Fibroblast of gingiva (primary cell): ENCODE measurements at regions not wholly inside any gene's neighbourhood (a gene's known extent, or its start where the extent isn't known, plus 50 kb on each side); places are given as distances from the start of the nearest gene placed in this dataset.
"Not testable (repeated sequence)": the region's sequence is repeated elsewhere in the genome, so short reads cannot be mapped to it uniquely, and the experiment has no call there.

Experiments
- DNase-seq: peaks from one replicate; pipeline ENCODE4 v3.0.0-alpha.2; 2011; ENCODE audit warnings: low read depth

DNA sequence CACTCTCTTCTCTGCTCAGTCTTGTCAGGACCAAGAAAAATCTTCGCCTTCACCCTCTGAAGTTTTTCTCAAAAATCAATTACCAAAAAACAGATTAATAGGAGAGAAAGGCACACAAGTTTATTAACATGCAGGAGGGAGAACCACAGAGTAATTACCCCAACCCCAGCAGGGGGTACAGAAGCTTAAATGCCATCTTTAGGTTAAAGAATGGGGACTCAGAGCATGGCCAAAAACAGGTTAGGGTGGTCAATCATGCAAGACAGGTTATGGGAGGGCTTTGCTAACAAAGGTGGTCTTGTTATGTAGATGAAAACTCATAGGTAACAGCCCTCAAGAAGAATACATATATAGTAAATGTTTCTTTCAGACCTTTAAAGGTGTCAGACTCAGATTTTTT, 100.5 kb upstream of the BTN3A2 start:
- no peak for DNase-seq

GRCh38 chr6:26267083-26267589, 97.9 kb upstream of the BTN3A2 start:
- DNase-seq = no peak

DNA sequence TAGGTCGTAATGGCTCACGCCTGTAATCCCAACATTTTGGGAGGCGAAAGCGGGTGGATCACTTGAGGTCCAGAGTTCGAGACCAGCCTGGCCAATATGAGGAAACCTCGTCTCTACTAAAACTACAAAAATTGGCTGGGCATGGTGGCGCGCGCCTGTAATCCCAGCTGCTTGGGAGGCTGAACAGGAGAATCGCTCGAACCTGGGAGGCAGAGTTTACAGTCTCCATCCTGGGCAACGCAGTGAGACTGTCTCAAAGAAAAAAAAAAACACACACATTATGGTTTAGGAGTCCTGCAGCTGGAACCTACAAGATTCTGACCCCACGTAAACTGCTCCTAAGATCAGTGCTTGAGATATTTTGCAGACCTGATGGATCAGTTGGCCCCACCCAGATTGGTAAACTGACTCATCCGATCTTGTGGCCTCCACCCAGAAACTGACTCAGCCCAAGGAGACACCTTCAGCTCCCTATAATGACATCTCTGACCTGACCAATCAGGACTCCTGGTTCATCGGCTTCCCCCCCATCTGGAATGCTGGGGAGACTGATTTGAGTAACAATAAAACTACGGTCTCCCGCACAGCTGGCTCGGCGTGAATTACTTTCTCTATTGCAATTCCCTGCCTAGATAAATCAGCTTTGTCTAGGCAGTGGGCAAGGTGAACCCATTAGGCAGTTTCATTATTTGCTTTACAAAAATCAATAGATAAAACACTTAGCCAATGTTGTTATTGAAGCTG, 96.2 kb upstream of the BTN3A2 start:
- no peak for DNase-seq

GRCh38 chr6:26269531-26270485, 95.2 kb upstream of the BTN3A2 start:
- no peak for DNase-seq

DNA sequence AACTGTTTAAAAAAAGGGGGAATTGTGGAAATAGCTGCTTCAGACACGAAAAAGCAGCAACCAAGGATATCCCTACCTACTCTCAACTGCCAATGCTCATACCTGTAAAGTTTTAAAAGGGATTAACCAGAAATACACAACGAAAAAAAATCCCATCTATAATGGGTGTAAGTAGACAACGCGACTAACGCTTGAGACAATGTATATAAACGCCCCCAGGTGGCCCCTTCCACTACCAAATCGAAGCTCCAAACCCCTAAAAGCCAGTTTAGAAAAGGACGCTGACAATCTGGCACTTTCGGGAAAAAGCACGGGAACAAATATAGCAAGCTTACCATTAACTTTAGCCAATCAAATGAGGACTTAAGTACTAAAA, 94.5 kb upstream of the BTN3A2 start:
- no peak for DNase-seq

GRCh38 chr6:26270903-26271667, 93.9 kb upstream of the BTN3A2 start:
- peak; percentile 75 for DNase-seq

GRCh38 chr6:26271668-26272024, 93.4 kb upstream of the BTN3A2 start:
- no peak for DNase-seq

DNA sequence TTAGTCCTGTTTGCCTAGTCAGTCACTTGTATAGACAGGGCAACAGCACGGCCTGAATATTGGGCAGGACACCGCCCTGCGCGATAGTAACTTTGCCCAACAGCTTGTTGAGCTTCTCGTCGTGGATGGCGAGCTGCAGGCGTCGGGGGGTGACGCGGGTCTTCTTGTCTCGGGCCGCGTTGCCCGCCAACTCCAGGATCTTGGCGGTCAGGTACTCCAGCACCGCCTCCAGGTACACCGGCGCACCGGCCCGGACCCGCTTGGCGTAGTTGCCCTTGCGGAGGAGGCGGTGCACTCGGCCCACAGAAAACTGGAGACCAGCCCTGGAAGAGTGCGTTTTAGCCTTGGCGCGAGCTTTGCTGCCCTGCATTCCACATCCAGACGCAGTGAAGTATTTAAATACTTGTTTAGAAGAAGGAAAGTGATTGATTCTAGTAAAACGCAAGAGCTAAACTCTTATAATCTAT, 92.8 kb upstream of the BTN3A2 start:
- DNase-seq = peak; percentile 19

DNA sequence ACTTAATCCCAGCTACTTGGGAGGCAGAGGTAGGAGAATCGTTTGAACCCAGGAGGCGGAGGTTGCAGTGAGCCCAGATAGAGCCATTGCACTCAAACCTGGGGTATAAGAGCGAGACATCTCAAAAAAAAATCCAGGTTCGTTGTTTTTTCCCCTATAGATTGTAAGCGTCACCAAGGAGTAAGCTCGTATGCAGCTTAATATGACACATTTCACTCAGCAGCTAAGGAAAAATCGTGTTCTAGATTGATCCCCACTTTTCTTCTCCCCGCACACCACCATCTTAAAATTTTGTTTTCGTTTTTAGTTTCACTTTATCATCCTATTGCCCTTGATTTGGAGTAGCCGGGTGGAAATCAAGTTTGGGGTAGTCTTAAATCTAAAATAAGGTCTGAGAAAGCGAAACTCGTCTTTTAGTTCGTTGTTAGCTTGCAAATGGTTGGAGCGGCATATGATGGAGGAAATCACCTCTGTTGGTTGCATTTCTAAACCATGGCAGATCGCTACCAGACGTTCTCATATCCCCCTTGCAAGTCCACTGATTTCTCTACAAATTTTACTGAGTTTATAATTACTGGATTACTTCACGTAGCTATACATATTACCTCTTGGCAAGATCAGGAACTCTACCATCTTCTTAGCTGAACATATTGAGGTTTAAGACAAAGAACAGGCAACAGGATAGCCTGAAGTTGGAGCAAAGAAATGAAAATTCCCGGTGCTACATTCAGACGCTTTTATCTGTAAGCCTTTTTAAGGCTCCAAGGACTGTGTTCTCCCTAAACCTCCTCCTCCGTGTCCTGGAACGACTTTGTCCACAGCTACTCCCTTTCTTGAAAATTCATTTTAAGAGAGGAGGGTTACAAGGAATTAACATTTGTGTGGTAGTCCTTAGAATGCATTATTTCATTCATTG, 91.1 kb upstream of the BTN3A2 start:
- no peak for DNase-seq

GRCh38 chr6:26275663-26276062, 89.3 kb upstream of the BTN3A2 start:
- DNase-seq = no peak

- DNase-seq = no peak
These were observed 88.0 kb upstream of the BTN3A2 start for GRCh38 chr6:26276841-26277648.

- no peak for DNase-seq
These were observed 86.5 kb upstream of the BTN3A2 start for GRCh38 chr6:26278536-26278935.

DNA sequence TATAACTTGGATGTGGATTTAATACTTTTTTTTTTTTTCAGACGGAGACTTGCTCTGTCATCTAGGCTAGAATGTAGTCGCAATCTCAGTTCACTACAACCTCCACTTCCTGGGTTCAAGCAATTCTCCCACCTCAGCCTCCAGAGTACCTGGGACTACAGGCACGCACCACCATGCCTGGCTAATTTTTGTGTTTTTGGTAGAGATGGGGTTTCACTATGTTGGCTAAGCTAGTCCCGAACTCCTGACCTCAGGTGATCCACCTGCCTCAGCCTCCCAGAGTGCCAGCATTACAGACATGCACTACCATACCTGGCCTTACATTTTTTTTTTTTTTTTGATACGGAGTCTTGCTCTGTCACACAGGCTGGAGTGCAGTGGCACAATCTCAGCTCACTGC, 85.6 kb upstream of the BTN3A2 start:
- not testable (repeated sequence) for DNase-seq

DNA sequence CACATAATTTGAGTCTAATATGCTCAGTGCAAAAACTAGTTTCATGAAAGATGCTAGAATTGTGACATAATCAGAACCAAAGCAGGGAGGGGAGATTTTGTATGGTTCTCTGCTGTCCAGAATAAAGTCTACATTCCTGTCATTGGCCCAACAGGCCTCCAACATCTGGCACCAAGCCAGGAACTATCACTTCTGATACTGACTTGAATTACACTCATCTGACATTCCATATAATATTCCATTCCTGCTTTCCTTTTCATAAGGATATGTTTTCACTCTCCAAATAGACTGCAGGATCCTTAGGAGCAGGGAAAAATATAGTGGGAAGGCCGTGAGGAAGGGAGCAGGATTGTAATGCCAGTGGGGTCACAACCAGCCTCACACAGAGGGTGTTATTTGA, 84.6 kb upstream of the BTN3A2 start:
- DNase-seq = no peak

- peak; percentile 66 for DNase-seq
These were observed 80.4 kb upstream of the BTN3A2 start for GRCh38 chr6:26284537-26285142.

- DNase-seq = peak; percentile 99
These were observed 79.6 kb upstream of the BTN3A2 start for GRCh38 chr6:26285143-26286134.

DNA sequence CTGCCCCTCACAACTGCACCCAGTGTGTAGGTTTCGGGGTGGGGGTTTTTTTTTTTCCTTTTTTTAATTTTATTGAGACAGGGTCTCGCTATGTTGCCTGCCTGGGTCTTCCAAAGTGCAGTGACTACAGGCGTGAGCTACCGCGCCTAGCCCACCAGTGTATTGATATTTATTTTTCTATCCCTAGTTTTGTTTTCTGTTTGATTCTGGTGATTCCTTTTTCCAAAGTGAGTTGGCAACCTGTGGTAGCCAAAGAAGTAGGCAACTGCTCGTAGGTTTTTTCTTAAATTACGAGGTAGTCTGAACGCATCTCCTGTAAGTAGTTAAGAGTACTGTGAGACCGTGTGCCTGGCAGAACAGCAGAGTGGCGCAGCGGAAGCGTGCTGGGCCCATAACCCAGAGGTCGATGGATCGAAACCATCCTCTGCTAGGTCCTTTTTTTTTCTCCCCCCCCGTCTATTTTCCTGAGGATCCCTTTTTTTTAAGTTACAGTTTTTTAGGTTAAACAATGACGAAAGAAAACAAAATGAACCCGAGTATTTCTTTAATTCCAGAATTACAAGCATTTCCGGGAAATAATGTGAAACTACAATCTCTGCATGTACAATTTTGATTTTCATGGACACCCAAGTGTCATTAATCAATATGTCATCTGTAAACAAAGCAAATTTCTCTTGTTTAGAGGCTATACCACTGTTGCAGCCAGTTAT, 78.7 kb upstream of the BTN3A2 start:
- peak; percentile 63 for DNase-seq

DNA sequence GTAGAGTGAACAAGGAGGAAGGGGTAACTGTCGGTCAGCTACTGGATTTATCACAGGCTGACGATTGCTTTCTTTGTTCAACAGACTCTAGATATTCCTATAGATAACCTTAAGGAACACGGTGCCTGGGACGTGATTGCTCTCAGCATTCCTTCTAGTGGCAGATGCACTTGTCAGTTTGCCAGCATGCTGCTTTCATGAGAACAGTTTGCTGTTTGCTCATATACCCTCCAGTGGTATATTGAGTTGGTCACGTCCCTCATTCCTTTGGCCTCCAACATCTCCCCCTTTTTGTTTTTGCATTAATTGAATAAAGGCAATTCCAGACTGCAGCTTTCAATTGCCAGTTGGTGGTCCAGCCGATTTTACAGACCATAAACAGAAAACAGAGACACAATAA, 76.8 kb upstream of the BTN3A2 start:
- no peak for DNase-seq
